Sigmoid colon (tissue), 6 donors: ENCODE measurements at regions not wholly inside any gene's neighbourhood (a gene's known extent, or its start where the extent isn't known, plus 50 kb on each side); places are given as distances from the start of the nearest gene placed in this dataset.

Experiments used
- DNase-seq: peaks from one replicate; pipeline ENCODE4 v3.0.0-alpha.2; 2019
- H3K27ac ChIP-seq, 4 donors: fragments of 200-600 bp; sonication (generic); one replicate each; pipeline ENCODE4 v1.5.1; 2016 to 2019; ENCODE audit warnings: mild to moderate bottlenecking in 1 of 4
- H3K27me3 ChIP-seq, 3 donors: fragments of 200-600 bp; sonication (generic); one replicate each; pipeline ENCODE4 v1.5.1; 2019; ENCODE audit warnings: mild to moderate bottlenecking in 1 of 3
- H3K36me3 ChIP-seq, 4 donors: fragments of 200-600 bp; sonication (generic); one replicate each; pipeline ENCODE4 v1.5.1; 2016 to 2019
- H3K4me1 ChIP-seq, 4 donors: fragments of 200-600 bp; sonication (generic); one replicate each; pipeline ENCODE4 v1.5.1; 2017 to 2019
- H3K4me3 ChIP-seq, 4 donors: fragments of 200-600 bp; sonication (generic); one replicate each; pipeline ENCODE4 v1.5.1; 2017 to 2019; ENCODE audit warnings: mild to moderate bottlenecking in 2 of 4, moderate library complexity in 1 of 4
- H3K9me3 ChIP-seq, 4 donors: fragments of 200-600 bp in 3 of 4; sonication (generic) in 3 of 4; one replicate each; pipeline versions ENCODE4 v1.5.1 to v1.6.1; 2013 to 2019
- EP300 ChIP-seq, 4 donors: sonication (generic); formaldehyde crosslinking; IDR thresholded peaks; one replicate each; pipeline ENCODE4 v1.6.1; 2017; ENCODE audit warnings: antibody characterized with exemption in 4 of 4
- POLR2A ChIP-seq, 2 donors: fragments of 450-650 bp; IDR thresholded peaks; one replicate each; pipeline ENCODE4 v1.6.1; 2016; ENCODE audit warnings: antibody characterized with exemption in 2 of 2, mild to moderate bottlenecking in 2 of 2, moderate library complexity in 2 of 2
- POLR2AphosphoS5 ChIP-seq, 4 donors: sonication (generic); formaldehyde crosslinking; IDR thresholded peaks; one replicate each; pipeline ENCODE4 v1.6.1; 2017; ENCODE audit warnings: antibody characterized with exemption in 4 of 4
- WGBS, 2 donors: extraction: QIAGEN DNeasy Blood & Tissue Kit; methylation state at CpG; one replicate each; pipeline ENCODE4 v1.1.7; 2013; 5-methylcytosine and 5-hydroxymethylcytosine counted together
- intact Hi-C: fragments of 100-400 bp; cut with DNase I; formaldehyde crosslinking; loops from one replicate; pipeline ENCODE4 v1.15.1; 2023
- TF ChIP-seq, protein P1 (sequence below), 4 experiments: fragments of 450-650 bp in 3 of 4; fragments of 200-600 bp in 1 of 4; IDR thresholded peaks; one replicate each; pipeline ENCODE4 v1.5.1; 2016 to 2019; ENCODE audit warnings: antibody characterized with exemption in 4 of 4, mild to moderate bottlenecking in 3 of 4, moderate library complexity in 2 of 4
- donor health status: healthy with polysubstance abuse.
- donor health status: healthy.

DNA sequence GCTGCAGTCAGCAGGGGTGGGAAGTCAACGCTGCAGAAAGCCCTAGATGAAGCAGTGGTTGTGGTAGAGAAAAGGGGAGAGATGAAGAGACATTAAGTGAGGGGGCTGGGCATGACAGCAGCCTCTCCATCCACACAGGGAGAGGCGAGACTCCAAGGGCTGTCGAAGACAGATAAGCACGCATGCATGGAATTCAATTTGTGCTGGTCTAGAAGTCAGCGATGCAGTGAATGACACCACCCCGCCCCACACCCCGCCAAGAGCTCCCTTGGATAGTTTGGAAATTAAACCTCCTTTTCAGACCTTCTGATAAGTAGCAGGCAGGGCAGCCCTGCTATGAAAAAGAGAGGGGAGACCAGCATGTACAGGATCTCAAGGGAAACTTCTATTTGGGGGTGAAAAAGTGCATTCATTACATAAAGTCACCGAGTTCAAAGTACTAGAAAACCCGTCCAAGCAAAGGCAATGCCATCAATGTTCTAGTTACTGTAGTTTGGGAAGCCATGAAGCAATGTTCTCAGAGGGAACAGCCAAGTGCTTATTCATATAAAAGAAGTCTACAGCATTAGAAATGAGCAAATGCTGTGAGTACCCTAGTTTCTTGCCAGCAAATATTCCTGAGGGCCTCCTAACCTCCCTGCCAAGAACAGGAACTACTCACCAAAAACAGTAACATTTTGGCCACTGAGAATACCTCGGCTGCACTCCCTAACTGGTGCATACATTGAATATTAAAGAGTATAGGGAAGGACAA lies 152.3 kb upstream of the ANXA10 start:
- TF ChIP-seq POLR2AphosphoS5 (IDR thresholded peaks at IDR 0.05) (no peak), EP300 (IDR thresholded peaks at IDR 0.05) (no peak), POLR2A (IDR thresholded peaks at IDR 0.05) (no peak)
- no peaks in the 10 kb centered on the region for H3K9me3 ChIP-seq
- peaks cover 0 to 14% (median 0%) of the 10 kb centered on the region in 4 donors for H3K4me1 ChIP-seq
- no peak for DNase-seq
- WGBS, 2 donors: 68 to 80% methylated on average over 10 of the region's 10 CpGs
- H3K27me3 ChIP-seq: no peaks in the 10 kb centered on the region
- no peaks in the 10 kb centered on the region for H3K36me3 ChIP-seq
- intact Hi-C loops: no loop called here
- no peak overlapping the region for H3K27ac ChIP-seq
- H3K4me3 ChIP-seq: no peak overlapping the region

DNA sequence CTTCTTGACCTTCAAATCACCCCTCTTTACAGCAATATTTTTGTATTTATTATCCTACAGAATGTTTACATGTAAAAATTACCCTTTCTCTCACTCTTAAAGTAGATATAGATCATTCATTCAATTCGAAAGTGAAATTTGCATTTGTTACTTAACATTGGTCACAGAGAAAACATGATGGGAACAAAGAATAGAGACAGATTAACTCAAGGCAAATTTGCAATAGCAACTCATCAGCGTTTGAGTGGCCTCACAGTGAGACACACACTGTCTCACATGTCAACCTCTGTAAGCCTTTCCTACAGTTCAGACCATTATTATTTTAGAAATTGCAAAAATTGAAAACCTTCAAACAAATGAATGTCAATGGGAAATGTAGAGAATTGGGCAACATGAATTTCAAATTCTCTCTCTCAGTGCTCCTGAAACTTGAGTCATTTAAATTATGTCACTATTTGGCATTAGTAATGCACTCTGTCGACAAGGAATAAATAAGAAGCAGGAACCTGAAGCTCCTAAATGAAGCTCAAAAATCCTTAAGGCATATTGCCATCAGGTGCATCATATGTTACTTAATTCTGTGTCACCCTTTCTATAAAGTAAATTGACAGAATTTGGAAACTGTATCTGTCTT lies 148.3 kb upstream of the ANXA10 start:
- Histone ChIP-seq H3K4me3 (no peak overlapping the region), H3K27me3 (no peaks in the 10 kb centered on the region), H3K4me1 (peaks cover 0 to 13% (median 0%) of the 10 kb centered on the region in 4 donors), H3K9me3 (no peaks in the 10 kb centered on the region), H3K36me3 (no peaks in the 10 kb centered on the region), H3K27ac (no peak overlapping the region)
- TF ChIP-seq POLR2AphosphoS5 (IDR thresholded peaks at IDR 0.05) (no peak), POLR2A (IDR thresholded peaks at IDR 0.05) (no peak), EP300 (IDR thresholded peaks at IDR 0.05) (no peak)
- TF ChIP-seq, protein P1, sequence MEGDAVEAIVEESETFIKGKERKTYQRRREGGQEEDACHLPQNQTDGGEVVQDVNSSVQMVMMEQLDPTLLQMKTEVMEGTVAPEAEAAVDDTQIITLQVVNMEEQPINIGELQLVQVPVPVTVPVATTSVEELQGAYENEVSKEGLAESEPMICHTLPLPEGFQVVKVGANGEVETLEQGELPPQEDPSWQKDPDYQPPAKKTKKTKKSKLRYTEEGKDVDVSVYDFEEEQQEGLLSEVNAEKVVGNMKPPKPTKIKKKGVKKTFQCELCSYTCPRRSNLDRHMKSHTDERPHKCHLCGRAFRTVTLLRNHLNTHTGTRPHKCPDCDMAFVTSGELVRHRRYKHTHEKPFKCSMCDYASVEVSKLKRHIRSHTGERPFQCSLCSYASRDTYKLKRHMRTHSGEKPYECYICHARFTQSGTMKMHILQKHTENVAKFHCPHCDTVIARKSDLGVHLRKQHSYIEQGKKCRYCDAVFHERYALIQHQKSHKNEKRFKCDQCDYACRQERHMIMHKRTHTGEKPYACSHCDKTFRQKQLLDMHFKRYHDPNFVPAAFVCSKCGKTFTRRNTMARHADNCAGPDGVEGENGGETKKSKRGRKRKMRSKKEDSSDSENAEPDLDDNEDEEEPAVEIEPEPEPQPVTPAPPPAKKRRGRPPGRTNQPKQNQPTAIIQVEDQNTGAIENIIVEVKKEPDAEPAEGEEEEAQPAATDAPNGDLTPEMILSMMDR (IDR thresholded peaks at IDR 0.05): no peak
- DNase-seq: no peak
- intact Hi-C loops: no loop called here
- WGBS, 2 donors: 44 to 51% methylated on average over 3 of the region's 3 CpGs

DNA sequence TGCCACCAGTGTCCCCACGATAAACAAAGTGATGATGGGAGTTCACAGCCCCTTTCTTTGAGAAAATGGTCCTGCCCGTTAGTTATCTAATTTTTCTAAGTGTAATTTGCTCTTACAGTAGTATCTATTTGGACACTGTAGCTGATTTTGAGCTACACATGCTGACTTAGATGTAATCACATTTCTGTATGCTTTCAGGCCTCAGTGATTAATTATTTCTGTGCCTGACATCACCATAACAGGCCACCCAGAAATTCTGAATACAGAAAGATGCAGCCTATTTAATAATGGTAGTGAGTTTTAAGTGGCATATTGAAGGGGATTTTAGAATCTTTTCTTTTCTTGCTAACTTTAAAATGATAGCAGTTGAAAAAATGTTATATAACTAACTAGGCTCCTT lies 147.6 kb upstream of the ANXA10 start:
- Histone ChIP-seq H3K9me3 (no peaks in the 10 kb centered on the region), H3K27me3 (no peaks in the 10 kb centered on the region), H3K4me1 (peaks cover 0 to 8% (median 0%) of the 10 kb centered on the region in 4 donors), H3K27ac (no peak overlapping the region), H3K36me3 (no peaks in the 10 kb centered on the region), H3K4me3 (no peak overlapping the region)
- WGBS, 2 donors: 83 to 84% methylated on average over 2 of the region's 2 CpGs
- no peak for DNase-seq
- no peak for TF ChIP-seq POLR2A (IDR thresholded peaks at IDR 0.05)
- TF ChIP-seq, protein P1 (IDR thresholded peaks at IDR 0.05): no peak
- TF ChIP-seq EP300 (IDR thresholded peaks at IDR 0.05): no peak
- no peak for TF ChIP-seq POLR2AphosphoS5 (IDR thresholded peaks at IDR 0.05)
- intact Hi-C loops: no loop called here

DNA sequence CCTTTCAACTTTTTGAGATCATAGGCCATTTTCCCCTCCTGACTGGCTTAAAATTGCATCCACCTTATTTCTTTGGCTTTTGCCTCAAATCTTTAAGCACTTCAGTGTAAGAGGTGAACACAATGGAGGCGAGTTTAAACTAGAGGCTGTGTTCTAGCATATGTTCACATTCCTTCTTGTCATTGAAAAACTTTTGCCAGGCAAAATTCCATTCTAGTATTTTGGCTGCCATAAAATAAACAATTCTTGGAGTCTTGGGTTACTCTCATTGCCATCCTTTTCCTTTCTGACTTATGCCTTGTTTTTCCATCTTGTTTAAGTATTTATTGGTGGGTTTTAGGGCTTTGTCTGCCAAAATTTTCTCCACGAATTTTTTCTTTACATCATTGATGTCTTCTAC lies 137.3 kb upstream of the ANXA10 start:
- WGBS, 2 donors: 56 to 71% methylated on average over 2 of the region's 2 CpGs
- Histone ChIP-seq H3K27me3 (no peaks in the 10 kb centered on the region), H3K9me3 (peaks cover 0 to 4% (median 1%) of the 10 kb centered on the region in 4 donors), H3K27ac (no peak overlapping the region), H3K36me3 (no peaks in the 10 kb centered on the region), H3K4me1 (peaks cover 0 to 10% (median 2%) of the 10 kb centered on the region in 4 donors), H3K4me3 (no peak overlapping the region)
- DNase-seq: no peak
- TF ChIP-seq, protein P1 (IDR thresholded peaks at IDR 0.05): no peak
- TF ChIP-seq EP300 (IDR thresholded peaks at IDR 0.05): no peak
- TF ChIP-seq POLR2A (IDR thresholded peaks at IDR 0.05): no peak
- TF ChIP-seq POLR2AphosphoS5 (IDR thresholded peaks at IDR 0.05): no peak
- intact Hi-C loops: no loop called here

DNA sequence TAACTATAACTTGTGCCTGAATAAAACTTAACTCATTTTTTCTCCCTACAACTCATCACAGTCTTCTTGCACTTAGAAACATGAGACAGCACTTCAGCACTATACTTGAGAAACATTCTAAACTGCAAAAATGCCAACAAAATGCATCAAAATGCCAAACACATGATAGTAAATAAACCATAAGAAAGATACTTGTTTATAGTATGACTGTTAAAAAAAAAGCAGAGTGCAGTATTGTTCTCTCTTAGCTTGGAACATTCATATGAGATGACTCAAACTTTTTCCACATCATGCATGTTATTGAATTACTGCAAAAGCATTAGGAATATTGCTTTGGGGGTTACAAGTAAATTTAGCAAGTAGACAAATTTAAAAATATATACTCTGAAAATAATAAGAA lies 135.7 kb upstream of the ANXA10 start:
- H3K4me3 ChIP-seq: no peak overlapping the region
- no peaks in the 10 kb centered on the region for H3K36me3 ChIP-seq
- peaks cover 0 to 4% (median 1%) of the 10 kb centered on the region in 4 donors for H3K9me3 ChIP-seq
- DNase-seq: no peak
- H3K27ac ChIP-seq: no peak overlapping the region
- H3K27me3 ChIP-seq: no peaks in the 10 kb centered on the region
- TF ChIP-seq, protein P1 (IDR thresholded peaks at IDR 0.05): no peak
- TF ChIP-seq EP300 (IDR thresholded peaks at IDR 0.05): no peak
- intact Hi-C loops: no loop called here
- peaks cover 0 to 10% (median 2%) of the 10 kb centered on the region in 4 donors for H3K4me1 ChIP-seq
